Activated CD8-positive, alpha-beta T cell treated with anti-CD3 and anti-CD28 coated beads for 36 hours (primary cell): ENCODE measurements at regions not wholly inside any gene's neighbourhood (a gene's known extent, or its start where the extent isn't known, plus 50 kb on each side); places are given as distances from the start of the nearest gene placed in this dataset.

Source experiments
- ATAC-seq: fragments of 200-7000 bp; cut with Tn5 transposase; one replicate; pipeline ENCODE4 v1.10.0; 2021; ENCODE audit warnings: mild to moderate bottlenecking, moderate library complexity
- CTCF ChIA-PET: fragments of 350-600 bp; sonication (Branson Sonifier 250); formaldehyde crosslinking; loops from one replicate; lab custom pipeline; 2021; ENCODE audit warnings: antibody characterized with exemption; lab: Charles Lee
- POLR2A ChIA-PET: fragments of 350-600 bp; sonication (Branson Sonifier 250); formaldehyde crosslinking; loops from one replicate; lab custom pipeline; 2021; ENCODE audit warnings: antibody characterized with exemption; lab: Charles Lee
- DNase-seq: peaks from one replicate; pipeline ENCODE4 v3.0.0-alpha.2; 2020
- H3K27ac Mint-ChIP-seq: one replicate; pipeline ENCODE4 v1.8.0; 2021; ENCODE audit warnings: mild to moderate bottlenecking, mixed read lengths
- H3K27me3 Mint-ChIP-seq: one replicate; pipeline ENCODE4 v1.8.0; 2021; ENCODE audit warnings: mixed read lengths
- H3K36me3 Mint-ChIP-seq: one replicate; pipeline ENCODE4 v1.8.0; 2021; ENCODE audit warnings: low read depth, mixed read lengths
- H3K4me1 Mint-ChIP-seq: one replicate; pipeline ENCODE4 v1.8.0; 2021; ENCODE audit warnings: low read depth, mixed read lengths
- H3K4me3 Mint-ChIP-seq: one replicate; pipeline ENCODE4 v1.8.0; 2021; ENCODE audit warnings: mild to moderate bottlenecking, moderate library complexity, mixed read lengths
- H3K9me3 Mint-ChIP-seq: one replicate; pipeline ENCODE4 v1.8.0; 2021; ENCODE audit warnings: mixed read lengths
- intact Hi-C: fragments of 100-400 bp; cut with micrococcal nuclease; formaldehyde crosslinking; loops from one replicate; pipeline ENCODE4 v1.10.0; 2022
- TF ChIP-seq, protein P1 (sequence below): fragments of 200-600 bp; IDR thresholded peaks from one replicate; pipeline ENCODE4 v1.8.0; 2022; ENCODE audit warnings: antibody characterized with exemption, mild to moderate bottlenecking

DNA sequence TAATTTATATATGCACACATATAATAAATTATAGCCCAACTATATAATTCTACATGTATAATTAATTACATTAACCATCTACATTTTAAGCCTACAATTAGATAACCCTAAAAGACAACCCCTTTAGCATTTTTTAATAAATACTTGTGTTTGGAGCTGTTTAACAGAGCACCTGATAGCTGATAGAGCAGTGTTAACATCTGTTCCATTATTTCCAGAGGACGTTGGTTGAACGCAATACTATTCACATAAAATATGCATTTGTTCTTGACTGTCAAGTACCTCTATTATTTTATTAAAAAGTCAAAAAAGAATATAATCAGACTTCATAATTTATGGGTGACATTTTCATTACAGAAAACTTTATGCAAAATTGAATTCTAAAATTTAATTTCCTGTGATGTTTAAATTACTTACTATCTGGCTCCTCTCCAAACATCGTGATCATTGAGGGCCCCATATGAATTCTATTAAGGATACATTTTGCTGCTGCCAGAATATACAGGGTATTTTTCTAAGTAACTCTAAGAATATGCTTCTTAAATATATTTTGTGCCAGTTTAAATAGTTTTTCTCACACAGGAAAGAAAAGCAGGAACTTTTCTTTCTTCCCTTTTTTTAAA is 234.3 kb downstream of the SHOX2 start:
- TF ChIP-seq, protein P1, sequence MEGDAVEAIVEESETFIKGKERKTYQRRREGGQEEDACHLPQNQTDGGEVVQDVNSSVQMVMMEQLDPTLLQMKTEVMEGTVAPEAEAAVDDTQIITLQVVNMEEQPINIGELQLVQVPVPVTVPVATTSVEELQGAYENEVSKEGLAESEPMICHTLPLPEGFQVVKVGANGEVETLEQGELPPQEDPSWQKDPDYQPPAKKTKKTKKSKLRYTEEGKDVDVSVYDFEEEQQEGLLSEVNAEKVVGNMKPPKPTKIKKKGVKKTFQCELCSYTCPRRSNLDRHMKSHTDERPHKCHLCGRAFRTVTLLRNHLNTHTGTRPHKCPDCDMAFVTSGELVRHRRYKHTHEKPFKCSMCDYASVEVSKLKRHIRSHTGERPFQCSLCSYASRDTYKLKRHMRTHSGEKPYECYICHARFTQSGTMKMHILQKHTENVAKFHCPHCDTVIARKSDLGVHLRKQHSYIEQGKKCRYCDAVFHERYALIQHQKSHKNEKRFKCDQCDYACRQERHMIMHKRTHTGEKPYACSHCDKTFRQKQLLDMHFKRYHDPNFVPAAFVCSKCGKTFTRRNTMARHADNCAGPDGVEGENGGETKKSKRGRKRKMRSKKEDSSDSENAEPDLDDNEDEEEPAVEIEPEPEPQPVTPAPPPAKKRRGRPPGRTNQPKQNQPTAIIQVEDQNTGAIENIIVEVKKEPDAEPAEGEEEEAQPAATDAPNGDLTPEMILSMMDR, result no peak
- H3K27ac Mint-ChIP-seq, result no peak overlapping the region
- DNase-seq, result no peak
- no peak for ATAC-seq
- intact Hi-C loops, result no loop called here
- POLR2A ChIA-PET, result no interaction called here
- no peaks in the 10 kb centered on the region for H3K9me3 Mint-ChIP-seq
- H3K27me3 Mint-ChIP-seq, result no peaks in the 10 kb centered on the region
- H3K4me1 Mint-ChIP-seq, result no peaks in the 10 kb centered on the region
- no peaks in the 10 kb centered on the region for H3K36me3 Mint-ChIP-seq
- CTCF ChIA-PET, result no interaction called here
- no peak overlapping the region for H3K4me3 Mint-ChIP-seq

- H3K4me1 Mint-ChIP-seq, result no peaks in the 10 kb centered on the region
- TF ChIP-seq, protein P1, result no peak
- DNase-seq (no peak), ATAC-seq (no peak)
- no peaks in the 10 kb centered on the region for H3K9me3 Mint-ChIP-seq
- no peak overlapping the region for H3K4me3 Mint-ChIP-seq
- ChIA-PET POLR2A (no interaction called here), CTCF (no interaction called here)
- H3K36me3 Mint-ChIP-seq, result no peaks in the 10 kb centered on the region
- no peaks in the 10 kb centered on the region for H3K27me3 Mint-ChIP-seq
- no peak overlapping the region for H3K27ac Mint-ChIP-seq
- intact Hi-C loops, result no loop called here
Measured at GRCh38 chr3:157871248-157871647, 235.0 kb downstream of the SHOX2 start.

DNA sequence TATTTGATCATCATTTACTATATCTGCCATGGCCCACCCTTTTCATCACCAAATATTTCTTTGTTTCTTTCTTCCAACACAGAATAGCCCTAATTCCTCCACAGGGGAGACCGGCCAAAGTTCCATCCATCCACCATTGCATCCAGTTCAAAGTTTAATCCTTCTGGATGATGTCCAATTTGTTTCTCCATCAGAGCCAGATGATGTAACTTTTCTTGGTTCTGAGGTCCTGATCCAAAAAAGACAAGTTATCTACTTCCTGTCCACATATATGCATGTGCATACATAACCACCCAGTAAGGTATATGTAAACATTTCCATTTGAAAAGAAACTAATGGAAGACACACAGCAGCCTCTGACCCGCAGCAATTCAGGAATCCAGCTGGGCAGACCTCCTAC is 237.3 kb downstream of the SHOX2 start:
- CTCF ChIA-PET, result no interaction called here
- Mint-ChIP-seq H3K9me3 (no peaks in the 10 kb centered on the region), H3K4me3 (no peak overlapping the region), H3K27ac (no peak overlapping the region), H3K36me3 (no peaks in the 10 kb centered on the region), H3K27me3 (no peaks in the 10 kb centered on the region), H3K4me1 (no peaks in the 10 kb centered on the region)
- no peak for DNase-seq
- POLR2A ChIA-PET, result no interaction called here
- intact Hi-C loops, result loop anchor here (10.0 kb wide), 1 partner anchor 566 kb away; no protein-coding TSS in a partner anchor
- no peak for ATAC-seq
- TF ChIP-seq, protein P1, result no peak

DNA sequence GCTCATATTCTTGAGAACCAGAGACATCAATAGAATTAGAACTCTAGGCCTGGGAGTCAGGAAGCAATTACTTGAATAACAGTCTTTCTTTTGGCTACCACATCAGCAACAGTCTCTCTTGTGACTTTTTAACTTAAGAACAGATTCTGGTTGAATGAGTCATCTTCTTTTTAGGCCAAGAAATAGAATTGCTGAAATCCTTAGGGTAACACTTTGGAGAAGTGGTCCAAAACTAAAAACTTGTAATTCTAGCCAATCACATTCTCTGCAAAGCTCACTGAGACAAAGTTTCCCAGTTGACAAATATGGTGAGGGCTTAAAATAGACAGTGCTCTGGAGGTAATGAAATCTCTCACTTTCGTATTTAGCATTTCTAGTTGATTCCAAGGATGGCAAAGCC is 238.0 kb downstream of the SHOX2 start:
- no peak for DNase-seq
- no peak overlapping the region for H3K27ac Mint-ChIP-seq
- intact Hi-C loops, result loop anchor here (10.0 kb wide), 1 partner anchor 567 kb away; no protein-coding TSS in a partner anchor
- H3K9me3 Mint-ChIP-seq, result no peaks in the 10 kb centered on the region
- H3K4me3 Mint-ChIP-seq, result no peak overlapping the region
- no peak for ATAC-seq
- no peaks in the 10 kb centered on the region for H3K4me1 Mint-ChIP-seq
- H3K36me3 Mint-ChIP-seq, result no peaks in the 10 kb centered on the region
- H3K27me3 Mint-ChIP-seq, result no peaks in the 10 kb centered on the region
- CTCF ChIA-PET, result interaction anchor here (0.9 kb wide), 1 partner anchor 566 kb away, joined by 3 read pairs; no protein-coding TSS in a partner anchor
- POLR2A ChIA-PET, result no interaction called here
- TF ChIP-seq, protein P1, result no peak

GRCh38 chr3:157865352-157866000 is 240.7 kb downstream of the SHOX2 start:
- H3K27me3 Mint-ChIP-seq, result no peaks in the 10 kb centered on the region
- DNase-seq (peak; percentile 60), ATAC-seq (no peak)
- no peaks in the 10 kb centered on the region for H3K4me1 Mint-ChIP-seq
- no peak overlapping the region for H3K27ac Mint-ChIP-seq
- TF ChIP-seq, protein P1, result peak; percentile 52
- CTCF ChIA-PET, result interaction anchor here (0.7 to 3.1 kb wide), 11 partner anchors 8 to 666 kb away, joined by 3 to 15 read pairs (median 3); no protein-coding TSS in a partner anchor
- H3K4me3 Mint-ChIP-seq, result no peak overlapping the region
- POLR2A ChIA-PET, result no interaction called here
- intact Hi-C loops, result loop anchor here (10.0 kb wide), 1 partner anchor 569 kb away; no protein-coding TSS in a partner anchor
- no peaks in the 10 kb centered on the region for H3K9me3 Mint-ChIP-seq
- no peaks in the 10 kb centered on the region for H3K36me3 Mint-ChIP-seq
